GM23338 (cell line): ENCODE measurements at regions not wholly inside any gene's neighbourhood (a gene's known extent, or its start where the extent isn't known, plus 50 kb on each side); places are given as distances from the start of the nearest gene placed in this dataset.

Experiments used
- ATAC-seq: fragments of 200-7000 bp; cut with Tn5 transposase; 3 replicates; pipeline ENCODE4 v1.9.1; 2020
- DNase-seq: peaks from one replicate; pipeline ENCODE4 v3.0.0-alpha.2; 2015; ENCODE audit warnings: low spot score
- H2AFZ ChIP-seq: fragments of 200-600 bp; sonication (generic); 2 replicates; pipeline ENCODE4 v1.8.0; 2016; ENCODE audit warnings: antibody characterized with exemption, mild to moderate bottlenecking, moderate library complexity
- H3F3A ChIP-seq: fragments of 200-600 bp; sonication (generic); replicated peaks from 2 replicates; pipeline ENCODE4 v1.8.0; 2017; ENCODE audit warnings: antibody characterized with exemption, mixed run types, low read depth
- H3K27ac ChIP-seq: fragments of 200-600 bp; sonication (generic); 2 replicates; pipeline ENCODE4 v1.6.1; 2016; ENCODE audit warnings: low read depth
- H3K27me3 ChIP-seq: fragments of 200-600 bp; sonication (generic); 2 replicates; pipeline ENCODE4 v1.8.0; 2016; ENCODE audit warnings: mild to moderate bottlenecking, mixed run types, moderate library complexity; ENCODE audit not compliant: insufficient read depth
- H3K36me3 ChIP-seq: fragments of 200-600 bp; sonication (generic); 2 replicates; pipeline ENCODE4 v1.8.0; 2016; ENCODE audit warnings: mild to moderate bottlenecking; ENCODE audit not compliant: insufficient read depth
- H3K4me1 ChIP-seq: fragments of 200-600 bp; sonication (generic); 2 replicates; pipeline ENCODE4 v1.8.0; 2016; ENCODE audit warnings: mild to moderate bottlenecking, moderate library complexity; ENCODE audit not compliant: insufficient read depth
- H3K4me2 ChIP-seq: fragments of 200-600 bp; sonication (generic); 2 replicates; pipeline ENCODE4 v1.7.1; 2017; ENCODE audit warnings: mixed run types
- H3K4me3 ChIP-seq: fragments of 200-600 bp; sonication (generic); 2 replicates; pipeline ENCODE4 v1.6.1; 2016; ENCODE audit warnings: mixed run types
- H3K79me2 ChIP-seq: fragments of 200-600 bp; sonication (generic); replicated peaks from 2 replicates; pipeline ENCODE4 v1.8.0; 2017; ENCODE audit warnings: mild to moderate bottlenecking; ENCODE audit not compliant: insufficient read depth
- H3K9me2 ChIP-seq: fragments of 200-600 bp; sonication (generic); 2 replicates; pipeline ENCODE4 v1.8.0; 2017; ENCODE audit not compliant: insufficient read depth
- H4K20me1 ChIP-seq: fragments of 200-600 bp; sonication (generic); replicated peaks from 2 replicates; pipeline ENCODE4 v1.8.0; 2017; ENCODE audit warnings: mild to moderate bottlenecking; ENCODE audit not compliant: insufficient read depth
- H3K27ac Mint-ChIP-seq: 2 replicates; pipeline ENCODE4 v1.8.0; 2020; ENCODE audit warnings: inconsistent platforms, mild to moderate bottlenecking, moderate library complexity, mixed read lengths
- H3K27me3 Mint-ChIP-seq: 3 replicates; pipeline ENCODE4 v1.8.0; 2022; ENCODE audit warnings: low read depth, mild to moderate bottlenecking, moderate library complexity, mixed read lengths, inconsistent platforms; ENCODE audit not compliant: insufficient read depth, poor library complexity
- H3K36me3 Mint-ChIP-seq: 3 replicates; pipeline ENCODE4 v1.8.0; 2021; ENCODE audit warnings: low read depth, mild to moderate bottlenecking, inconsistent platforms, moderate library complexity, mixed read lengths
- H3K4me1 Mint-ChIP-seq: 3 replicates; pipeline ENCODE4 v1.8.0; 2020; ENCODE audit warnings: mild to moderate bottlenecking, inconsistent platforms, mixed read lengths
- H3K4me3 Mint-ChIP-seq: 3 replicates; pipeline ENCODE4 v1.8.0; 2021; ENCODE audit warnings: moderate library complexity, mild to moderate bottlenecking, inconsistent platforms, mixed read lengths
- H3K9me3 Mint-ChIP-seq: 3 replicates; pipeline ENCODE4 v1.8.0; 2020; ENCODE audit warnings: moderate library complexity, mild to moderate bottlenecking, inconsistent platforms, mixed read lengths
- CREB1 ChIP-seq: fragments of 250-450 bp; sonication (Bioruptor Pico); IDR thresholded peaks from 2 replicates; pipeline ENCODE4 v1.5.0; 2020; ENCODE audit warnings: low read depth, mild to moderate bottlenecking, moderate library complexity
- CTCF ChIP-seq, 2 experiments: fragments of 200-600 bp in 1 of 2; sonication (generic) in 1 of 2; conservative IDR thresholded peaks; 2 replicates each; pipeline versions ENCODE4 v1.5.1 to v1.6.1; 2016 to 2017; ENCODE audit warnings: antibody characterized with exemption in 2 of 2, low read depth in 2 of 2, mild to moderate bottlenecking in 2 of 2, moderate library complexity in 1 of 2
- ETS1 ChIP-seq: IDR thresholded peaks from 2 replicates; pipeline ENCODE4 v1.6.1; 2016; ENCODE audit warnings: antibody characterized with exemption
- EZH2 ChIP-seq: fragments of 200-600 bp; sonication (generic); IDR thresholded peaks from one replicate; pipeline ENCODE4 v1.8.0; 2017; ENCODE audit warnings: antibody characterized with exemption, mild to moderate bottlenecking, low read depth; ENCODE audit not compliant: unreplicated experiment
- EZH2phosphoT487 ChIP-seq: fragments of 200-600 bp; sonication (generic); IDR thresholded peaks from one replicate; pipeline ENCODE4 v1.8.1; 2018; ENCODE audit warnings: antibody characterized with exemption; ENCODE audit not compliant: unreplicated experiment
- JUNB ChIP-seq: IDR thresholded peaks from one replicate; pipeline ENCODE4 v1.6.1; 2016; ENCODE audit warnings: antibody characterized with exemption; ENCODE audit not compliant: unreplicated experiment
- NANOG ChIP-seq: IDR thresholded peaks from 2 replicates; pipeline ENCODE4 v1.6.1; 2016; ENCODE audit warnings: antibody characterized with exemption, borderline replicate concordance
- POLR2AphosphoS5 ChIP-seq: IDR thresholded peaks from 2 replicates; pipeline ENCODE4 v1.6.1; 2016; ENCODE audit warnings: antibody characterized with exemption, low read depth
- REST ChIP-seq: IDR thresholded peaks from one replicate; pipeline ENCODE4 v1.6.1; 2018; ENCODE audit warnings: antibody characterized with exemption; ENCODE audit not compliant: unreplicated experiment
- STAT1 ChIP-seq: IDR thresholded peaks from one replicate; pipeline ENCODE4 v1.6.1; 2016; ENCODE audit warnings: antibody characterized with exemption; ENCODE audit not compliant: unreplicated experiment
- ZNF114 ChIP-seq: fragments of 250-450 bp; sonication (Bioruptor Pico); IDR thresholded peaks from 2 replicates; pipeline ENCODE4 v1.5.0; 2020; ENCODE audit warnings: mild to moderate bottlenecking, moderate library complexity
- ZNF331 ChIP-seq: fragments of 250-450 bp; sonication (Bioruptor Pico); IDR thresholded peaks from 2 replicates; pipeline ENCODE4 v1.5.0; 2020; ENCODE audit warnings: low read depth, mild to moderate bottlenecking, moderate library complexity
- ZNF462 ChIP-seq: fragments of 250-450 bp; sonication (Bioruptor Pico); IDR thresholded peaks from 2 replicates; pipeline ENCODE4 v1.5.0; 2020; ENCODE audit warnings: mild to moderate bottlenecking, moderate library complexity

GRCh38 chr3:4897765-4898453, 81.3 kb upstream of the BHLHE40 start:
- H3K27ac ChIP-seq = no peak overlapping the region
- no peak overlapping the region for H3K4me2 ChIP-seq
- Mint-ChIP-seq H3K36me3 (no peaks in the 10 kb centered on the region), H3K27ac (peak overlapping the region; percentile 54; the same call in 1 of the 2 replicates), H3K4me3 (no peak overlapping the region), H3K4me1 (peaks cover 3% of the 10 kb centered on the region; the same call in 2 of the 3 replicates), H3K9me3 (no peaks in the 10 kb centered on the region), H3K27me3 (no peaks in the 10 kb centered on the region)
- DNase-seq (no peak), ATAC-seq (no peak)
- TF ChIP-seq NANOG = no peak
- no peak for TF ChIP-seq POLR2AphosphoS5
- no peak for TF ChIP-seq EZH2phosphoT487
- no peak for TF ChIP-seq CREB1 (CRISPR knock-in tag)
- no peak for TF ChIP-seq ZNF331 (CRISPR knock-in tag)
- no peak for TF ChIP-seq JUNB
- no peak for TF ChIP-seq ETS1
- TF ChIP-seq CTCF (conservative IDR thresholded peaks at IDR 0.05; ENCODE audit: low read depth in 2 of 2) = no peak
- TF ChIP-seq ZNF114 (CRISPR knock-in tag) = no peak
- no peak for TF ChIP-seq STAT1
- no peak for TF ChIP-seq REST
- TF ChIP-seq EZH2 = no peak
- no peak for TF ChIP-seq ZNF462 (CRISPR knock-in tag)
- H3K27me3 ChIP-seq = no peaks in the 10 kb centered on the region
- peak overlapping the region; percentile 93 for H2AFZ ChIP-seq
- H3K4me3 ChIP-seq = no peak overlapping the region
- no peaks in the 10 kb centered on the region for H4K20me1 ChIP-seq
- H3K4me1 ChIP-seq = no peaks in the 10 kb centered on the region
- no peaks in the 10 kb centered on the region; the same call in 1 of the 2 replicates for H3K9me2 ChIP-seq
- no peaks in the 10 kb centered on the region for H3K79me2 ChIP-seq
- H3F3A ChIP-seq = no peaks in the 10 kb centered on the region
- no peaks in the 10 kb centered on the region for H3K36me3 ChIP-seq
